ENCODE measurements at regions not wholly inside any gene's neighbourhood (a gene's known extent, or its start where the extent isn't known, plus 50 kb on each side); places are given as distances from the start of the nearest gene placed in this dataset.

DNA sequence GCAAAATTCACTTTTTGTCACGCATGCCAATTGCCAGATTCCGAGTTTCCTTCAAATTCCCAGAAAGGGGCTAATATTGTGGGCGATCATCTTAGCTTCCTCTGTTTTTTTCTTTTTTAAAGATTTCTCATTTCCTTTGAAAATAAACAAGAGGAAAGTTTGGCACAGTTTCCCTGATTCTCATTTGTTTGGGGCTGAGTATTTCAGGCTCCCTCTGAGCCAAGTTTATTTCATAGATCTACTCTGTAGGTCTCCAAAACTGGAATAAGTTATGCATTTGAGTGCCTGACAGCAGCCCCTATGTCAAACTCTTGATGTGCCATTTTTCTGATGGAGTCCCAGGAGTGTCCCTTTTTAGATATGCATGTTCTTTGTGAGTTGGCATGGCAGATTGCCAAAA, 1297.2 kb upstream of the WWC1 start:
- no peak for TF ChIP-seq POLR2A (IDR thresholded peaks at IDR 0.05)
- TF ChIP-seq, protein P1, sequence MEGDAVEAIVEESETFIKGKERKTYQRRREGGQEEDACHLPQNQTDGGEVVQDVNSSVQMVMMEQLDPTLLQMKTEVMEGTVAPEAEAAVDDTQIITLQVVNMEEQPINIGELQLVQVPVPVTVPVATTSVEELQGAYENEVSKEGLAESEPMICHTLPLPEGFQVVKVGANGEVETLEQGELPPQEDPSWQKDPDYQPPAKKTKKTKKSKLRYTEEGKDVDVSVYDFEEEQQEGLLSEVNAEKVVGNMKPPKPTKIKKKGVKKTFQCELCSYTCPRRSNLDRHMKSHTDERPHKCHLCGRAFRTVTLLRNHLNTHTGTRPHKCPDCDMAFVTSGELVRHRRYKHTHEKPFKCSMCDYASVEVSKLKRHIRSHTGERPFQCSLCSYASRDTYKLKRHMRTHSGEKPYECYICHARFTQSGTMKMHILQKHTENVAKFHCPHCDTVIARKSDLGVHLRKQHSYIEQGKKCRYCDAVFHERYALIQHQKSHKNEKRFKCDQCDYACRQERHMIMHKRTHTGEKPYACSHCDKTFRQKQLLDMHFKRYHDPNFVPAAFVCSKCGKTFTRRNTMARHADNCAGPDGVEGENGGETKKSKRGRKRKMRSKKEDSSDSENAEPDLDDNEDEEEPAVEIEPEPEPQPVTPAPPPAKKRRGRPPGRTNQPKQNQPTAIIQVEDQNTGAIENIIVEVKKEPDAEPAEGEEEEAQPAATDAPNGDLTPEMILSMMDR (IDR thresholded peaks at IDR 0.05), result no peak
- TF ChIP-seq POLR2AphosphoS5 (IDR thresholded peaks at IDR 0.05), result no peak
- TF ChIP-seq EP300 (IDR thresholded peaks at IDR 0.05; ENCODE audit: low read depth), result no peak

Data from transverse colon (tissue), 4 donors.